IPS-18a (cell line): ENCODE measurements at regions not wholly inside any gene's neighbourhood (a gene's known extent, or its start where the extent isn't known, plus 50 kb on each side); places are given as distances from the start of the nearest gene placed in this dataset.

Source experiments
- H3K27ac ChIP-seq: one replicate; pipeline ENCODE4 v1.5.1; 2013; ENCODE audit warnings: low read length
- H3K27me3 ChIP-seq: one replicate; pipeline ENCODE4 v1.6.1; 2013; ENCODE audit warnings: mild to moderate bottlenecking, low read length; ENCODE audit not compliant: control insufficient read depth, insufficient read depth
- H3K36me3 ChIP-seq: one replicate; pipeline ENCODE4 v1.6.1; 2013; ENCODE audit warnings: low read depth, low read length; ENCODE audit not compliant: control insufficient read depth
- H3K4me1 ChIP-seq: one replicate; pipeline ENCODE4 v1.6.1; 2013; ENCODE audit warnings: low read depth, low read length; ENCODE audit not compliant: control insufficient read depth
- H3K4me3 ChIP-seq: one replicate; pipeline ENCODE4 v1.5.1; 2013; ENCODE audit warnings: low read length
- H3K9ac ChIP-seq: one replicate; pipeline ENCODE4 v1.6.1; 2013; ENCODE audit warnings: mild to moderate bottlenecking, low read length, moderate library complexity
- H3K9me3 ChIP-seq: one replicate; pipeline ENCODE4 v1.6.1; 2013; ENCODE audit warnings: low read depth, low read length; ENCODE audit not compliant: control insufficient read depth

DNA sequence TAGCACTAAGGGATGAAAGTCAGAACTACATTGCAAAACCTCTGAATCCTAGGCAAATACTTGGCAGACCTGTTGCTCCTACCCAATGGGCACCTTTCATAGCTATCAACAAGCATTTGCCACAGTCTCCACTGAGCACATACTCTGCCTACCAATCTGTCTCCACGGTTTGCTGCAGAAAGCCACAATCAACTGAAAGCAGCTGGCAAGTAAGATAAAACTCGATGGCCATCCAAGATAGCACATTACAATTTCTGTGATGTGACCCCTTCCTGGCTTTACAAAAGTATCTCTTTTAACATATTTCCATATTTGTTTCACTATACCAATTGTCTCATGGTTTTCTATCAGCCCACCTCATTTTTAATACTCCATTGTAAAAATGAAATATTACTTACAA is 1060.5 kb upstream of the INTU start:
- Histone ChIP-seq H3K36me3 (no peaks in the 10 kb centered on the region), H3K4me1 (no peaks in the 10 kb centered on the region), H3K9ac (no peak overlapping the region), H3K9me3 (no peaks in the 10 kb centered on the region), H3K27ac (no peak overlapping the region), H3K4me3 (no peak overlapping the region), H3K27me3 (no peaks in the 10 kb centered on the region)

- Histone ChIP-seq H3K4me3 (no peak overlapping the region), H3K27ac (no peak overlapping the region), H3K36me3 (no peaks in the 10 kb centered on the region), H3K9me3 (no peaks in the 10 kb centered on the region), H3K4me1 (no peaks in the 10 kb centered on the region), H3K27me3 (no peaks in the 10 kb centered on the region), H3K9ac (no peak overlapping the region)
Measured at GRCh38 chr4:126582737-126583136, 1050.0 kb upstream of the INTU start.

DNA sequence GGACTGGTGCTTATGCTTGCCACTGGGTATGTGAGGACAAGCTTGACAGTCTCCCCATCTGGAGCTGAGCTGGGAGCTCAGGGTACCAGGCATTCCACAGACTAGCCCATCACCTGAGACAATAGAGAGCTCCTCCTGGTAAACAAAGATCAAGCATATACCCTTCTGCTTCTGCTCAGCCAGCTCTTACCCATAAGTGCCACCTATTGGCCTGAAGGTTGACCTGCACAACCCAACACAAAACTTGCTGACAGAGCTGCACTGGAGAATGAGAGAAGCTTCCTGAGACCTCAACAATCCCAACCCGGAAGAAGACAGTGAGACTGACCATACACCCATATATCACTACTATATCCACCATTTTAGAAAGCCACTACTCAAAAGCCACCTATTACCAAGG is 1049.2 kb upstream of the INTU start:
- H3K27me3 ChIP-seq, result no peaks in the 10 kb centered on the region
- no peaks in the 10 kb centered on the region for H3K9me3 ChIP-seq
- no peaks in the 10 kb centered on the region for H3K36me3 ChIP-seq
- H3K27ac ChIP-seq, result no peak overlapping the region
- no peak overlapping the region for H3K9ac ChIP-seq
- no peak overlapping the region for H3K4me3 ChIP-seq
- H3K4me1 ChIP-seq, result no peaks in the 10 kb centered on the region

DNA sequence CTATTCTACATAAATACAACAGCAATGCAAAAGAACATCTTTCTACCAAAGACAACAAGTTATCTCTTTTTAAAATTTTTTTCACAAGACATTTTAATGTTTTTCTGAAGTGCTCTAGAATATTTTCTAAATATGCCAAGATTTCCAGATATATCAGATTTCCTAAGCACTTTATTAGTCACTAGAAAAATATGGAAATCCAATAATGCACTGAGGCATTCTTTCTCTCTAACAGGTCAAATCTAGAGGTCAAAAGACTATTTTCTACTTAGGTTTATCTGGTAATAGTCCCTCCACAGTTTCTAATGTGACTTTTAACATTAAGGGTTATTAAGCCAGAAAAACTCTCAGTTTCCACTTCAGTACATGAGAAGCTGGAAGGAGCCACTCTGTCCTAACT is 1041.2 kb upstream of the INTU start:
- H3K9me3 ChIP-seq, result no peaks in the 10 kb centered on the region
- no peaks in the 10 kb centered on the region for H3K4me1 ChIP-seq
- H3K36me3 ChIP-seq, result no peaks in the 10 kb centered on the region
- no peak overlapping the region for H3K9ac ChIP-seq
- no peak overlapping the region for H3K4me3 ChIP-seq
- H3K27ac ChIP-seq, result no peak overlapping the region
- H3K27me3 ChIP-seq, result no peaks in the 10 kb centered on the region

DNA sequence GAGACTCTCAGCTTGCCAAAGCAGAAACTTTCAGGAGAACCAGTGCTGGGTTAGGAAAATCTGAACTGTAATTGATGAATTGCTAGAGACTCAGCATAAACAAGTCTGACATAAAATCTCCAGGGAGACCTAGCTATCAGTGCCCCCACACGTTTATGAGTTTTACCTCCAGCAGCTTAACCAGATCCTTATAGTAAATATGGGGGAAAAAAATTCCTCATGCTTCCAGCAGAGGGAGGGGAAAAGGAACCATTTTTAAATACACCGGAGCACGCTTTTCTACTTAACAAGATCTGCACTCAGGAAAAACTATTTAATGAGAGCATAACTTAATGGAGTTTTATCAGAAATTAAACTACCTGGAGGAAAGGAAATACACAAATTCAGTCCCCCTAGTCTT is 1040.7 kb upstream of the INTU start:
- Histone ChIP-seq H3K9me3 (no peaks in the 10 kb centered on the region), H3K36me3 (no peaks in the 10 kb centered on the region), H3K27me3 (no peaks in the 10 kb centered on the region), H3K4me1 (no peaks in the 10 kb centered on the region), H3K27ac (no peak overlapping the region), H3K4me3 (no peak overlapping the region), H3K9ac (no peak overlapping the region)

DNA sequence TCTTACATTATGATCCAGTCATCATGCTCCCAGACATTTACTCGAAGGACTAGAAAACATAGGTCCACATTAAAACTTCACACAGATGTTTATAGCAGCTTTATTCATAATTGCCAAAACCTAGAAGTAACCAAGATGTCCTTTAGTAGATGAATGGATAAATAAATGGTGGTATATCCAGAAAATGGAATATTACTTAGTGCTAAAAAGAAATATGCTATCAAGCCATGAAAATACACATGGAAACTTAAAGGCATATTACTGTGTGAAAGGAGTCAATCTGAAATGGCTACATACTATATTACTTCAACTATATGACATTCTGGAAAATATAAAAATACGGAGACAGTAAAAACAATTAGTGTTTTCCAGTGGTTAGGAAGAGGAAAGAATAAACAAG is 1039.1 kb upstream of the INTU start:
- no peaks in the 10 kb centered on the region for H3K36me3 ChIP-seq
- no peak overlapping the region for H3K4me3 ChIP-seq

GRCh38 chr4:126595643-126596042 is 1037.1 kb upstream of the INTU start:
- Histone ChIP-seq H3K27ac (no peak overlapping the region), H3K36me3 (no peaks in the 10 kb centered on the region)

More for the DNA sequence above, 1039.1 kb upstream of the INTU start:
- Histone ChIP-seq H3K27me3 (no peaks in the 10 kb centered on the region), H3K27ac (no peak overlapping the region), H3K9me3 (no peaks in the 10 kb centered on the region), H3K4me1 (no peaks in the 10 kb centered on the region), H3K9ac (no peak overlapping the region)

DNA sequence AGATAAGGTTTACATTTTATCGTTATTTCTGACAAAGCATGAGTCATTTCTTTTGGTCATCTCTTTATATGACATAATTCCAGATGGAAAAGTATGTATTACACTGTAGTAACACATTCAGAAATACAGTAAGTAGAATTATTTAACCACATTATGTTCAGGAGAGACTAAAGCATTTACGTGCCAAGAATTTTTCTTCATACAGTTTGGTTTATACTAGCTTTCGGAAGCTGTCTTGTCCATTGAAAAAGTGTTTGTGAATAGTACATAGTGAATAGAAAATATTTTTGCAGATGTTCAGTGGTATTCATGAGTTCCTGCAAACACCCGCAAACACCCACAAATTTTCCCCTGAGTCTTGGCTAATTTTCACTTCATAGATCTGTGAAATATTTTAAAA is 1033.0 kb upstream of the INTU start:
- H3K27ac ChIP-seq, result no peak overlapping the region
- no peaks in the 10 kb centered on the region for H3K9me3 ChIP-seq
- peaks cover 4% of the 10 kb centered on the region for H3K4me1 ChIP-seq
- H3K9ac ChIP-seq, result no peak overlapping the region
- no peak overlapping the region for H3K4me3 ChIP-seq
- H3K27me3 ChIP-seq, result no peaks in the 10 kb centered on the region
- H3K36me3 ChIP-seq, result no peaks in the 10 kb centered on the region

More at GRCh38 chr4:126595643-126596042, 1037.1 kb upstream of the INTU start:
- no peak overlapping the region for H3K9ac ChIP-seq
- H3K9me3 ChIP-seq, result no peaks in the 10 kb centered on the region
- no peaks in the 10 kb centered on the region for H3K4me1 ChIP-seq
- H3K27me3 ChIP-seq, result no peaks in the 10 kb centered on the region
- no peak overlapping the region for H3K4me3 ChIP-seq

- Histone ChIP-seq H3K9ac (no peak overlapping the region), H3K27me3 (no peaks in the 10 kb centered on the region), H3K36me3 (no peaks in the 10 kb centered on the region), H3K9me3 (no peaks in the 10 kb centered on the region), H3K4me1 (peaks cover 4% of the 10 kb centered on the region), H3K27ac (no peak overlapping the region), H3K4me3 (no peak overlapping the region)
Measured at GRCh38 chr4:126603210-126603609, 1029.5 kb upstream of the INTU start.

DNA sequence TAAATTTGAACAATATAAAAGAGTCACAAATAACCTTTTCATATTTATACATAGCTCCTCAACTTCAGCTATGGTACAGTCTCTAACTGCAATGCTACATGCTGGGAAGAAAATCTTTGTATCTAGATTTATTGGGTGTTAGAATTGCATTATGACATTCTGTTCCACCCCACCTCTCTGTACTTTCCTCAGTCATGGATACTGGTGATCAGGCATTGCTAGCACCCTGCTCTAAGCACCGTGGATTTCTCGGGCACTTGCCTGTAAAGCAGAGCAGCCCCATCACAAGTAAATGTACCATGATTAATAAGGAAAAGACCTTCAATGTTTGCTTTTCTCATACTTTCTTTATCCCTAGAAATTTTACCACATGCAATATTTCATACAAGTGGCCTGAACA is 1028.9 kb upstream of the INTU start:
- H3K27ac ChIP-seq, result no peak overlapping the region
- H3K9me3 ChIP-seq, result no peaks in the 10 kb centered on the region
- no peak overlapping the region for H3K9ac ChIP-seq
- no peaks in the 10 kb centered on the region for H3K27me3 ChIP-seq
- peaks cover 4% of the 10 kb centered on the region for H3K4me1 ChIP-seq
- no peaks in the 10 kb centered on the region for H3K36me3 ChIP-seq
- H3K4me3 ChIP-seq, result no peak overlapping the region

GRCh38 chr4:126604268-126604867 is 1028.4 kb upstream of the INTU start:
- Histone ChIP-seq H3K27ac (no peak overlapping the region), H3K4me1 (peaks cover 4% of the 10 kb centered on the region), H3K9ac (no peak overlapping the region), H3K36me3 (no peaks in the 10 kb centered on the region), H3K27me3 (no peaks in the 10 kb centered on the region), H3K9me3 (no peaks in the 10 kb centered on the region), H3K4me3 (no peak overlapping the region)

GRCh38 chr4:126610933-126611332 is 1021.8 kb upstream of the INTU start:
- no peak overlapping the region for H3K27ac ChIP-seq

More at GRCh38 chr4:126610933-126611332, 1021.8 kb upstream of the INTU start:
- Histone ChIP-seq H3K27me3 (no peaks in the 10 kb centered on the region), H3K9ac (no peak overlapping the region), H3K36me3 (no peaks in the 10 kb centered on the region), H3K4me1 (no peaks in the 10 kb centered on the region), H3K4me3 (no peak overlapping the region), H3K9me3 (no peaks in the 10 kb centered on the region)
